ENCODE measurements at regions not wholly inside any gene's neighbourhood (a gene's known extent, or its start where the extent isn't known, plus 50 kb on each side); places are given as distances from the start of the nearest gene placed in this dataset.
"Not testable (repeated sequence)": the region's sequence is repeated elsewhere in the genome, so short reads cannot be mapped to it uniquely, and the experiment has no call there.

- DNase-seq, result no peak
These were observed 600.6 kb upstream of the LMO3 start for GRCh38 chr12:17206553-17206952.

- no peak for DNase-seq
These were observed 598.5 kb upstream of the LMO3 start for GRCh38 chr12:17204289-17205054.

- no peak for DNase-seq
These were observed 597.5 kb upstream of the LMO3 start for GRCh38 chr12:17203497-17203896.

- DNase-seq, result no peak
These were observed 592.0 kb upstream of the LMO3 start for GRCh38 chr12:17197971-17198370.

GRCh38 chr12:17192721-17193120 is 586.8 kb upstream of the LMO3 start:
- no peak for DNase-seq

- no peak for DNase-seq
These were observed 563.9 kb upstream of the LMO3 start for GRCh38 chr12:17169726-17170471.

GRCh38 chr12:17159506-17160300 is 553.7 kb upstream of the LMO3 start:
- no peak for DNase-seq

GRCh38 chr12:17158201-17158600 is 552.2 kb upstream of the LMO3 start:
- DNase-seq, result no peak

GRCh38 chr12:17151917-17152316 is 546.0 kb upstream of the LMO3 start:
- no peak for DNase-seq

- DNase-seq, result no peak
These were observed 542.7 kb upstream of the LMO3 start for GRCh38 chr12:17148706-17149105.

- DNase-seq, result no peak
These were observed 536.9 kb upstream of the LMO3 start for GRCh38 chr12:17142856-17143255.

GRCh38 chr12:17139931-17140330 is 534.0 kb upstream of the LMO3 start:
- no peak for DNase-seq

GRCh38 chr12:17137396-17137795 is 531.4 kb upstream of the LMO3 start:
- DNase-seq, result no peak

GRCh38 chr12:17134315-17134714 is 528.4 kb upstream of the LMO3 start:
- DNase-seq, result no peak

GRCh38 chr12:17132336-17132735 is 526.4 kb upstream of the LMO3 start:
- no peak for DNase-seq

GRCh38 chr12:17116538-17116937 is 510.6 kb upstream of the LMO3 start:
- not testable (repeated sequence) for DNase-seq

- no peak for DNase-seq
These were observed 504.4 kb upstream of the LMO3 start for GRCh38 chr12:17110316-17110715.

GRCh38 chr12:17108877-17109541 is 503.0 kb upstream of the LMO3 start:
- no peak for DNase-seq

- no peak for DNase-seq
These were observed 498.8 kb upstream of the LMO3 start for GRCh38 chr12:17104801-17105200.

- no peak for DNase-seq
These were observed 491.7 kb upstream of the LMO3 start for GRCh38 chr12:17097674-17098073.

- no peak for DNase-seq
These were observed 478.9 kb upstream of the LMO3 start for GRCh38 chr12:17084831-17085230.

- DNase-seq, result no peak
These were observed 473.4 kb upstream of the LMO3 start for GRCh38 chr12:17079251-17079909.

GRCh38 chr12:17077594-17077993 is 471.6 kb upstream of the LMO3 start:
- DNase-seq, result no peak
